ENCODE measurements at regions not wholly inside any gene's neighbourhood (a gene's known extent, or its start where the extent isn't known, plus 50 kb on each side); places are given as distances from the start of the nearest gene placed in this dataset.

GRCh38 chrX:10747975-10748374 lies 127.6 kb upstream of the MID1 start:
- no peaks in the 10 kb centered on the region for H3K36me3 ChIP-seq
- H3K27ac ChIP-seq: no peak overlapping the region
- no peak for DNase-seq
- intact Hi-C loops (cut with DNase I): no loop called here
- no peaks in the 10 kb centered on the region for H3K9me3 ChIP-seq
- no peaks in the 10 kb centered on the region for H3K27me3 ChIP-seq
- WGBS, 2 donors: 43 to 100% methylated on average over 1 of the region's 1 CpG
- no peak overlapping the region for H3K4me3 ChIP-seq
- no peaks in the 10 kb centered on the region for H3K4me1 ChIP-seq
- no peak for TF ChIP-seq POLR2A (IDR thresholded peaks at IDR 0.05)
- TF ChIP-seq CTCF (IDR thresholded peaks at IDR 0.05): no peak

- no peak overlapping the region for H3K27ac ChIP-seq
- TF ChIP-seq POLR2A (IDR thresholded peaks at IDR 0.05) (no peak), CTCF (IDR thresholded peaks at IDR 0.05) (no peak)
- no peaks in the 10 kb centered on the region for H3K36me3 ChIP-seq
- no peaks in the 10 kb centered on the region for H3K4me1 ChIP-seq
- DNase-seq: no peak
- 42 to 69% methylated on average over 2 to 3 of the region's 3 CpGs for WGBS, 2 donors
- H3K4me3 ChIP-seq: no peak overlapping the region
- no peaks in the 10 kb centered on the region for H3K27me3 ChIP-seq
- H3K9me3 ChIP-seq: no peaks in the 10 kb centered on the region
- intact Hi-C loops (cut with DNase I): no loop called here
Measured at GRCh38 chrX:10749113-10749512, 128.7 kb upstream of the MID1 start.

- Histone ChIP-seq H3K4me1 (peaks cover 0 to 1% (median 0%) of the 10 kb centered on the region in 3 donors), H3K4me3 (no peak overlapping the region), H3K9me3 (no peaks in the 10 kb centered on the region), H3K36me3 (no peaks in the 10 kb centered on the region), H3K27ac (no peak overlapping the region), H3K27me3 (no peaks in the 10 kb centered on the region)
- WGBS, 2 donors: 66 to 93% methylated on average over 7 of the region's 7 CpGs
- DNase-seq: no peak
- intact Hi-C loops (cut with DNase I): no loop called here
- TF ChIP-seq POLR2A (IDR thresholded peaks at IDR 0.05) (no peak), CTCF (IDR thresholded peaks at IDR 0.05) (no peak)
Measured at GRCh38 chrX:10750581-10750980, 130.2 kb upstream of the MID1 start.

GRCh38 chrX:10753116-10753515 lies 132.7 kb upstream of the MID1 start:
- TF ChIP-seq POLR2A (IDR thresholded peaks at IDR 0.05) (no peak), CTCF (IDR thresholded peaks at IDR 0.05) (no peak)
- H3K4me3 ChIP-seq: no peak overlapping the region
- no peak overlapping the region for H3K27ac ChIP-seq
- 73 to 80% methylated on average over 2 to 3 of the region's 3 CpGs for WGBS, 2 donors
- peaks cover 0 to 15% (median 0%) of the 10 kb centered on the region in 3 donors for H3K4me1 ChIP-seq
- no peak for DNase-seq
- H3K9me3 ChIP-seq: no peaks in the 10 kb centered on the region
- no peaks in the 10 kb centered on the region for H3K36me3 ChIP-seq
- no peaks in the 10 kb centered on the region for H3K27me3 ChIP-seq
- intact Hi-C loops (cut with DNase I): no loop called here

- Histone ChIP-seq H3K27ac (no peak overlapping the region), H3K4me3 (no peak overlapping the region), H3K9me3 (no peaks in the 10 kb centered on the region), H3K27me3 (no peaks in the 10 kb centered on the region), H3K36me3 (no peaks in the 10 kb centered on the region), H3K4me1 (peaks cover 0 to 15% (median 0%) of the 10 kb centered on the region in 3 donors)
- WGBS, 2 donors: 82 to 96% methylated on average over 6 of the region's 6 CpGs
- intact Hi-C loops (cut with DNase I): no loop called here
- TF ChIP-seq POLR2A (IDR thresholded peaks at IDR 0.05): no peak
- no peak for TF ChIP-seq CTCF (IDR thresholded peaks at IDR 0.05)
- no peak for DNase-seq
Measured at GRCh38 chrX:10754445-10754844, 134.1 kb upstream of the MID1 start.

All from esophagus squamous epithelium (tissue), 5 donors.